B cell (primary cell): ENCODE measurements at regions not wholly inside any gene's neighbourhood (a gene's known extent, or its start where the extent isn't known, plus 50 kb on each side); places are given as distances from the start of the nearest gene placed in this dataset.

ENCODE experiments used
- CTCF ChIP-seq: fragments of 200-600 bp; IDR thresholded peaks from one replicate; pipeline ENCODE4 v1.8.0; 2022; ENCODE audit warnings: antibody characterized with exemption, mild to moderate bottlenecking
- EZH2 ChIP-seq: IDR thresholded peaks from 2 replicates; pipeline ENCODE4 v1.6.1; 2012; ENCODE audit warnings: borderline replicate concordance, low read depth, mild to moderate bottlenecking, moderate library complexity, low read length; ENCODE audit not compliant: insufficient read depth, poor library complexity, severe bottlenecking

- TF ChIP-seq CTCF (no peak), EZH2 (no peak)
These were observed 665.5 kb downstream of the NTRK3 start for GRCh38 chr15:87591042-87591441.
